HG02970 (cell line): ENCODE measurements at regions not wholly inside any gene's neighbourhood (a gene's known extent, or its start where the extent isn't known, plus 50 kb on each side); places are given as distances from the start of the nearest gene placed in this dataset.
A peak's percentile ranks its signal among the peaks of the same experiment; 100 is the strongest.

Source experiments
- ATAC-seq: cut with Tn5 transposase; IDR thresholded peaks from one replicate; pipeline ENCODE4 v1.9.1; 2021; ENCODE audit warnings: mild to moderate bottlenecking, moderate library complexity, moderate number of reproducible peaks; ENCODE audit not compliant: unreplicated experiment, low FRiP score

DNA sequence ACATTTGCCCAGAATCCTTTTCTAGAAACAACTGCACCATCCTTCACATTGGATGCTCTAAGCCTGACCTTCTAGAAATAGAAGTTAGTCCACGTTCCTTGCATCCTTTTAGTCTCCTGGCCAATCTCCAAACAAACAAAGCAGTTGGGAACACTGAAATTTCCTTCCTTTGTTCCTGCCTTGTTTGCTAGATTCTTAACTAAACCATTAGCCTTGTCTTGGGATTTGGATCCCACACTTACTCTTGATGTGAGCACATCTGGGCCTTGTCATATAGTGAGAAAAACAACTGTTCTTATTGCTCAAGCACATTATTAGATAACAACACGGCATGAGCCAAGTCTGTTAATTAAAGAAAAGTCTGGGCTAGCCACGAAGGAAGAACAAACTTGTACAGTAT lies 319.3 kb upstream of the GHITM start:
- ATAC-seq, result no peak

- no peak for ATAC-seq
These were observed 315.2 kb upstream of the GHITM start for GRCh38 chr10:83824099-83824498.

DNA sequence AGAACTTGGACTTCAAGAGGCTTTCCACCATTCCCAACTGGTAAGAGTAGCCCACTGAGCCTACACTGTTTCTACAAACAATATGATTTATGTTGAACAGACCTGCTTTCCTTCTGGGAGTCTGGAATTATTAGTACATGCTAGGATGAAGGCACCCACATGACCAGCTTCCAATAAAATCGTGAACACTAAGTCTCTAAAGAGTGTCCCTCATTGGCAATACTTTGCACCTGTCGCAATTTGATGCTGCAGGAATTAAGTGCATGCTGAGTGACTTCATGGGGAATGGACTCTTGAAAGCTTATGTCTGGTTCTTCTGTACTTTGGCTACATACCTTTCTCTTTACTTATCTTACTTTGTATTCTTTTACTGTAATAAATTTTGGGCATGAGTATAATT lies 305.2 kb upstream of the GHITM start:
- ATAC-seq, result no peak

GRCh38 chr10:83835945-83836745 lies 303.2 kb upstream of the GHITM start:
- no peak for ATAC-seq

DNA sequence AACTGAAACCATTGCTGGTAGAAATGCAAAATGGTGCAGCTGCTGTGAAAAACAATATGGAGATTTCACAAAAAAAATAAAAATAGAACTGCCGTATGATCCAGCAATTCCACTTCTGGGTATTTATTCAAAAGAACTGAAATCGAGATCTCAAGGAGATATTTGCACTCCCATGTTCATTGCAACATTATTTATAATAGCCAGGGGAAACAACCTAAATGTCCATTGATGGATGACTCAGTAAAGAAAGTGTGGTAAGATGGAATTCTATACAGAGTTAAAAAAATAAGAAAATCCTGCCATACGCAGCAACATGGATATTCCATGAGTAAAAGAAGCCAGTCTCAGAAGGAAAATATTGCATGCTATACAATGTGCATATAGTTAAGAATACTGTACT lies 290.6 kb upstream of the GHITM start:
- ATAC-seq, result no peak

GRCh38 chr10:83849150-83849549 lies 290.2 kb upstream of the GHITM start:
- ATAC-seq, result no peak

- ATAC-seq, result no peak
These were observed 287.2 kb upstream of the GHITM start for GRCh38 chr10:83852146-83852545.

DNA sequence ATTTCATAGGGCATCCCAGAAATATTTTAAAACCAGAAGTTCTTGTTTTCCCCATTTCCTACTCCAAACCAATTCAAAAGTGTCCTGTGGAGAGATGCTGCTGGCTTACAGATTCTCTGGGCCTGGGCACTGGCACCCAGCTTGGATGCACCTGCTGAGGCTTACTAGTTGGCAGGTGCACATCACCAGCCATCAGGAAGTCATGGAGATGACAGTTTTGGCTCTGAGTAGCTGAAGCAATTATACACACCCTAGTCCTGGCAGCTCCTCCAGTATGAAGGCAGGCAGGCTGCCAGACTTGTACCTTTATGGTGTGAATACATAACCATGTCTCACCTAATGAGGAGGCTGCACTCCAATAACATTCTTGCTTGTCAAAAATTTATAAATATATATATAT lies 276.6 kb upstream of the GHITM start:
- no peak for ATAC-seq

DNA sequence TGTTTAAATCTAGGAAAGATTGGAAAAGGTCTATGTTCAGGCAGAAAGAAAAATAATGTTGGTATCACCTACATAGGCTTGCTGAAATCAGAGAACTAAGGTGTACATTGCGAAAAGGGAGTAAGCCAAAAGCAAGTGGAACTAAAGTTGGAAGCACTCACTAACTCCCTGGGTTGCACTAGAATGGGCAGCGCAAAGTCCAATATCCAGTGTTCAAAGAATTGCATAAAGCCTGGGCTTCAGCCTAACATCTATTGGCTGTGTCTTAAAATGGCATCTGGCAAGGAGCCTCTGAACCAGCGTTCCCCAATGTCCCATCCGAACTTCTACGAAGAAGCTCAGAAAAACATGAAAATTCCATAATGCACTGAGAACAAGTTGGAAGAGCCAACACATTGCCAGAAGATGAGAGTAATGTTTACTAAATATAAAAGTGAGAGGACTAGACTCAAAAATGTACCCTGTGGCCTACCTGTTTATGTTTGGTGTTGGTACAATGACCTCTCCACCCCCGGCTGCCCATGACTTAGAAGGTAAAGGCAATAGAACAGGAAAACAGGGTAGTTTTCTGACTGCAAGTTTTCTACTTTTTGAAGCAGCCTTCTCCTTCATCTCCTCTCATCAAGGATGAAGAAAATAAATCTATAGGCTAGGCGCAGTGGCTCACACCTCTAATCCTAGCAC lies 275.9 kb upstream of the GHITM start:
- ATAC-seq, result no peak

DNA sequence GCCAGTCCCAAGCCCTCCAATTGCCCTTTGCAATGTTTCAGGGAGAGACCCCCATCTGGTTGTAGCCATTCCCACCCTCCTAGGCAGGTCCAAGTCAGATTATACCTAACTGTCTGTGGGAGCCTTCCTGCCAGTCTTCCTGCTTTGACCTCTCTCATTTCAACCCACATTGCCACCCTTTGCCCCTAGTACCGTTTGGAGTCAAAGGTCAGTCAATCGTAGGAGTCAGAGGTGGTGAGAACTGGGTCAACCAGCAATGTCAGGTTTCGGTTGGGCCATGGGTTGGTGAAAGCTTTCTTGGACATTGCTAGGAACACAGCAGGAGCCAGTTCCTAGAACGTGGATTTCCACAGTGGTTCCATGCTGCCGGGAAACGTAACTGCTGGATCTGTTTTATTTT lies 269.4 kb upstream of the GHITM start:
- ATAC-seq, result no peak

DNA sequence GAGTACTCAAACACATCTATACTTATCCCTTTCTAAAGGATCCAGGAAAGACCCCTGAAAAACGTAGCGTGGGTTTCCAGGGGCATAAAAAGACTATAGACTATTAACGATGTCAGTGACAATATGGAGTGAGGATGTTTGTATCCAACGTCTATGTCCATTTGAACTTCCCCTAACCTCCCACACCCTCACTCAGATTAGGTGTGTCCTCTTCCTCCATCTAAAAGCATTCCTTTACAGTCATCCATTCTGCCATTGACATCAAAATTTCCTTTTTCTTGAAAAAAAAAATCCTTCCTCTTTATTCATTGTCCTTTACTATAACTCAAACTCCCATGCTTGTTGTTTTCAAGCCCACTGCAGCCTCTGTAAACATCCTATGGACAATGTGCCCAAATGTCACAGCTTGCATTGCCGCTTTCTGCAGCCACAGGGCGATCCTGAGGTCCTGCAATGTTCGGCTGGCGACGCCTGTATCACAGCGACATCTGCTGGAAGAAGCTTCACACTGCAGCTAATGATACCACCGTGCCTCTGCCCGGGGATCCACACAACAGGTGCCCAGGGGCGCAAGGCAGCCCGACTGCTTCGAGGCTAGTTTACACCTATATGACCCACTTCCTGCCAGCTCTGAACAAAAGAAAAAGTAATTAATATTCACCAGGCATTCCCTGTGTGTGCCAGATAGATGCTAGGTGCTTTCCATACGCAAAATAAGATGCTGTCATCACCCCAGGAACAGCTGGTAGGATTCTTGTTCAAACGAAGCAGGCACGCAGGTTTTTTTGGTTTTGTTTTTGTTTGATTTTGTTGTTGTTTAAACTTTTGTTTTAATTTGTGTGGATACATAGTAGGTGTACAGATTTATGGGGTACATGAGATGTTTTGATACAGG lies 267.9 kb upstream of the GHITM start:
- ATAC-seq, result peak; percentile 96

- no peak for ATAC-seq
These were observed 259.0 kb upstream of the GHITM start for GRCh38 chr10:83880252-83880791.

DNA sequence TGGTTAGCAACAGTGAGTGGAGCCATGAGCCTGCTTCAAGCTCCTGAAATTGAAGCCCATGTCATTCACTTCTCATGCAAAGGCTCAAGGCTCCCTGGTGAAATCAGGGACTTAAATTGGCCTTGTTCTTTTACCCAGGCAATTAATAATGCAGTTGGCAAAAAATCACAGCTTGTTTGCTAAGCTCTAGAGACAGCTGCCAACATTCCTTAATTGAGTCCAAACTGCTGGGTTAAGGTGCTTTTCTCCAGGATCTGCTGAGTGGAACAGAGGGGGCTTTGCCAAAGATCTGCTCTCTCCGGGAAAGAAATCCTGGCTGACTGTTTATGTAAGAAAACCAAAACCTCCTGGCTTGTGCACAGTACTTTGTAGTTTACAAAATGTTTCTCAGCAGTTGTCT lies 257.6 kb upstream of the GHITM start:
- ATAC-seq, result no peak

DNA sequence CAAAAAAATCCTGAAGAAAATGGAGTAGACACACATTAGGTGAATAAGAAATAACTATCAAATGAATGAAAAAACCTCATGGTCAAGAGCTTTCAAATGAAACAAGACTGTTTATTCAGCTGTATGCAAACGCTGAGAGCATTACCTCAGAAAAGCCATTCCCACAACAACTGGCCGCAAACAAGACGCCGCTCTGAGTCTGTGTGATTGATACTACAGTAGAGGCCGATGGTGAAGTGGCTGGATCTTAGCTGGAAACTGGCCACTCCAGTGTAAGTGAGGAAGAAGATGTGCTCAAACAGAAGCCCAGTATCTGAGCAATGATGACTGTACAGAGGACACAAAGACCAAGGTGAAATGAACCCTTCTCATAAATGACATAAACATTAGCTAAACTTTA lies 252.4 kb upstream of the GHITM start:
- ATAC-seq, result no peak

- ATAC-seq, result no peak
These were observed 246.6 kb upstream of the GHITM start for GRCh38 chr10:83892737-83893136.

- no peak for ATAC-seq
These were observed 243.1 kb upstream of the GHITM start for GRCh38 chr10:83896219-83896618.

GRCh38 chr10:83897626-83898025 lies 241.7 kb upstream of the GHITM start:
- no peak for ATAC-seq

DNA sequence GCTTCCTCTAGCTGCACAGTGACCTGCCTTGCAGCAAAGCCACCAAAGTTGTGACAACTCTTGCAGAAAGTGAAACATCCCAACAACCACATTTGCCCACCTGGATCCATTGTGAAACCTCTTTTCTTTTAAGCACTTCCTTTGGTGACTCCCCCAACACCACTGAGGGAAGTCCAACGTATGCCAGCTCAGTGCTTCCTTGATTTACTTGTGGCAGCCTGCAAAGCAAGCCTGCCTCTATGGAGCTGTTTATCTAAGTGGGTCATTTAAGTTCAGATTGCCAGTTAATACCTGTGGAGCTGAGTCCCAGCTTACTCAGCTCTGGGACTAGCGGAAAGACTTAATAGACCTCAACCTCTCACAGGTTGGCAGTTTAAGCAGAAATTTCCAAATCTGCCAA lies 230.8 kb upstream of the GHITM start:
- ATAC-seq, result no peak

DNA sequence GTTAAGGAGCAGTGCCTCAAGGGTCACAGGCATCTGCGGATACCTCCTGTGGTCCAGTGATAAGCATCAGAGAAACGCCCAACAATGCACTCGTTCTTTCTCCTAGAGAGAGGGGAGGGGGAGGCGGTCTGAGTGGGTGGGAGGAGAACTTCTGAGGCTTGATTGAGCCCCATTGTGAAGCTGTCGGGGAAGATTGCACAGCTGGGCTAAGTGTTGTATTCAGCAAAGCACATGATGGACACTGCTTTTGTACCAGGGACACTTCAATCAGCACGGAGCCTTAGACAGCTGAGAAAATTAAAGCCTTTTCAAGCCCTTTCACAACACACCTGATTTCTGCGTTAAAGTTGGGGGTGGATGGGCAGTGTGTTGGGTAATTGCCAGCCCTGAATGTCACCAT lies 230.3 kb upstream of the GHITM start:
- ATAC-seq, result no peak

GRCh38 chr10:83915801-83916200 lies 223.5 kb upstream of the GHITM start:
- ATAC-seq, result no peak
